SK-N-SH (cell line): ENCODE measurements at regions not wholly inside any gene's neighbourhood (a gene's known extent, or its start where the extent isn't known, plus 50 kb on each side); places are given as distances from the start of the nearest gene placed in this dataset.

Experiments used
- CTCF ChIA-PET: fragments of 300-600, 350-600 bp; formaldehyde crosslinking; extraction: SDS; loops from one replicate; lab custom pipeline; 2021; lab: Yijun Ruan, JAX
- POLR2A ChIA-PET: fragments of 350-600 bp; sonication (Branson Sonifier 250); formaldehyde crosslinking; extraction: SDS; loops from one replicate; lab custom pipeline; 2020; ENCODE audit warnings: antibody characterized with exemption, inconsistent platforms; lab: Yijun Ruan, JAX
- DNase-seq: peaks from one replicate; pipeline ENCODE4 v3.0.0; 2012
- H2AFZ ChIP-seq: fragments of 200-600 bp; sonication (generic); 2 replicates; pipeline ENCODE4 v1.8.1; 2016; ENCODE audit warnings: antibody characterized with exemption, mild to moderate bottlenecking, low read depth
- H3F3A ChIP-seq: fragments of 200-600 bp; sonication (generic); replicated peaks from 2 replicates; pipeline ENCODE3; 2016; ENCODE audit warnings: antibody characterized with exemption, mild to moderate bottlenecking; ENCODE audit not compliant: insufficient read depth
- H3K27ac ChIP-seq, 2 experiments: fragments of 200-500 bp in 1 of 2; fragments of 200-600 bp in 1 of 2; sonication (Bioruptor generic) in 1 of 2; sonication (generic), shearing (Covaris generic) in 1 of 2; 2 replicates each; pipeline versions ENCODE4 v1.5.1 to v1.6.1; 2014 to 2016; ENCODE audit warnings: low read depth in 2 of 2, inconsistent platforms in 1 of 2, low read length in 1 of 2, mild to moderate bottlenecking in 1 of 2, mixed read lengths in 1 of 2
- H3K27me3 ChIP-seq: fragments of 200-600 bp; sonication (generic), shearing (Covaris generic); 2 replicates; pipeline ENCODE4 v1.6.1; 2016; ENCODE audit warnings: mixed run types; ENCODE audit not compliant: insufficient read depth
- H3K36me3 ChIP-seq, 2 experiments: fragments of 200-500 bp in 1 of 2; fragments of 200-600 bp in 1 of 2; sonication (Bioruptor generic) in 1 of 2; sonication (generic) in 1 of 2; replicated peaks in 1 of 2; 2 replicates each; pipeline versions ENCODE3 to v1.5.1; 2014 to 2016; ENCODE audit warnings: low read length in 1 of 2, mild to moderate bottlenecking in 1 of 2; ENCODE audit not compliant: insufficient read depth in 2 of 2, control insufficient read depth in 1 of 2
- H3K4me1 ChIP-seq, 2 experiments: fragments of 200-500 bp in 1 of 2; fragments of 200-600 bp in 1 of 2; sonication (Bioruptor generic) in 1 of 2; sonication (generic), shearing (Covaris generic) in 1 of 2; 2 replicates each; pipeline versions ENCODE4 v1.5.1 to v1.6.1; 2014 to 2016; ENCODE audit warnings: low read depth in 1 of 2, low read length in 1 of 2, mixed run types in 1 of 2; ENCODE audit not compliant: insufficient read depth in 2 of 2, control insufficient read depth in 1 of 2
- H3K4me2 ChIP-seq: fragments of 200-600 bp; sonication (generic), shearing (Covaris generic); 2 replicates; pipeline ENCODE4 v1.6.1; 2017; ENCODE audit warnings: mixed run types
- H3K4me3 ChIP-seq, 2 experiments: fragments of 200-500 bp in 1 of 2; fragments of 200-600 bp in 1 of 2; sonication (Bioruptor generic) in 1 of 2; sonication (generic), shearing (Covaris generic) in 1 of 2; 2 replicates each; pipeline versions ENCODE4 v1.5.1 to v1.8.1; 2014 to 2016; ENCODE audit warnings: low read depth in 2 of 2, inconsistent platforms in 1 of 2, low read length in 1 of 2, mild to moderate bottlenecking in 1 of 2, mixed read lengths in 1 of 2, moderate library complexity in 1 of 2
- H3K79me2 ChIP-seq: fragments of 200-600 bp; sonication (generic); 2 replicates; pipeline ENCODE4 v1.8.1; 2017; ENCODE audit warnings: mild to moderate bottlenecking; ENCODE audit not compliant: insufficient read depth
- H3K9ac ChIP-seq: fragments of 200-600 bp; sonication (generic); 2 replicates; pipeline ENCODE4 v1.6.1; 2017; ENCODE audit warnings: mixed run types
- H3K9me2 ChIP-seq: fragments of 200-600 bp; sonication (generic); 2 replicates; pipeline ENCODE4 v1.6.1; 2017; ENCODE audit warnings: mixed run types
- H3K9me3 ChIP-seq: fragments of 200-600 bp; sonication (generic); 2 replicates; pipeline ENCODE4 v1.6.1; 2017; ENCODE audit warnings: mixed run types, mild to moderate bottlenecking, moderate library complexity
- H4K20me1 ChIP-seq: fragments of 200-600 bp; sonication (generic); 2 replicates; pipeline ENCODE4 v1.6.1; 2017; ENCODE audit warnings: mild to moderate bottlenecking, mixed run types; ENCODE audit not compliant: insufficient read depth
- CTCF ChIP-seq: fragments of 200-600 bp; sonication (generic); IDR thresholded peaks from 2 replicates; pipeline ENCODE4 v1.6.1; 2017; ENCODE audit warnings: antibody characterized with exemption, mild to moderate bottlenecking, moderate library complexity
- ELF1 ChIP-seq: IDR thresholded peaks from 2 replicates; pipeline ENCODE4 v1.4.0; 2012
- GABPA ChIP-seq: IDR thresholded peaks from 2 replicates; pipeline ENCODE4 v1.4.0; 2012; ENCODE audit warnings: low read depth, mild to moderate bottlenecking
- JUND ChIP-seq: IDR thresholded peaks from 2 replicates; pipeline ENCODE4 v1.4.0; 2012
- NRF1 ChIP-seq: IDR thresholded peaks from 2 replicates; pipeline ENCODE4 v1.6.1; 2012; ENCODE audit warnings: low read depth, mild to moderate bottlenecking, low read length
- POLR2AphosphoS5 ChIP-seq: IDR thresholded peaks from 2 replicates; pipeline ENCODE4 v1.6.1; 2012; ENCODE audit warnings: low read depth, low read length
- RFX5 ChIP-seq: IDR thresholded peaks from 2 replicates; pipeline ENCODE4 v1.6.1; 2012; ENCODE audit warnings: mild to moderate bottlenecking, improper control_type of control experiment, low read length
- RXRA ChIP-seq: IDR thresholded peaks from 2 replicates; pipeline ENCODE4 v1.4.0; 2012; ENCODE audit warnings: low read depth, mild to moderate bottlenecking, borderline replicate concordance
- ZBTB33 ChIP-seq: IDR thresholded peaks from 2 replicates; pipeline ENCODE4 v1.4.0; 2012; ENCODE audit warnings: low read depth, borderline replicate concordance
- WGBS: methylation state at CpG from one replicate; pipeline ENCODE4 v1.1.6; 2017; ENCODE audit warnings: low lambda C conversion rate; 5-methylcytosine and 5-hydroxymethylcytosine counted together
- TF ChIP-seq, protein P1 (sequence below): IDR thresholded peaks from 2 replicates; pipeline ENCODE4; 2012

DNA sequence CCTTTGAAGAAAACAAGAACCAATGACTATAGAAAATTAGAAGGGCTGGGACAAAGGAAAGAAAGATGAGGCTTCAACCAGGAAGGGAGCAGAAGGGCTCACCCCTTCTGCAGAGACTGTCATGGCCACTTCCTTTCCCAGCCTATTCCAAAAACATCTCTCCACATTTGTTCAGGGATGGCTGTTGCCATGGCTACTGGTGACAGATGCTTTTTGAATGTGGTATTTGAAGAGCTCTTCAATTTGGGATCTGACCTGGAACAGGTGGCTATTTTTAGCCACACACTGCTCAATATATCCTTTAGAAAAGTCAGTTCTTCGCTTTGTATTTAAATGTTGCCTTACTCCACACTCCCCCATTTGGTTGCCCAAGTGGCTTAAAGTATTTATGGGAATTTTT is 64.1 kb upstream of the LCLAT1 start:
- WGBS = 13% methylated on average over 1 of the region's 1 CpG

More for the DNA sequence above, 64.1 kb upstream of the LCLAT1 start:
- no peaks in the 10 kb centered on the region for H3F3A ChIP-seq
- no peaks in the 10 kb centered on the region for H3K9me2 ChIP-seq
- no peak for DNase-seq
- no peaks in the 10 kb centered on the region for H3K79me2 ChIP-seq
- no peak overlapping the region for H3K4me2 ChIP-seq
- H3K36me3 ChIP-seq = no peaks in the 10 kb centered on the region
- ChIA-PET CTCF (interaction anchor here (0.8 to 1.4 kb wide), 3 partner anchors 11 to 175 kb away, joined by 3 read pairs; no protein-coding TSS in a partner anchor), POLR2A (no interaction called here)
- H3K9me3 ChIP-seq = no peaks in the 10 kb centered on the region
- no peaks in the 10 kb centered on the region for H3K4me1 ChIP-seq
- TF ChIP-seq RFX5 = no peak
- TF ChIP-seq NRF1 = no peak
- no peak for TF ChIP-seq POLR2AphosphoS5
- no peak for TF ChIP-seq CTCF
- no peak for TF ChIP-seq GABPA
- TF ChIP-seq, protein P1, sequence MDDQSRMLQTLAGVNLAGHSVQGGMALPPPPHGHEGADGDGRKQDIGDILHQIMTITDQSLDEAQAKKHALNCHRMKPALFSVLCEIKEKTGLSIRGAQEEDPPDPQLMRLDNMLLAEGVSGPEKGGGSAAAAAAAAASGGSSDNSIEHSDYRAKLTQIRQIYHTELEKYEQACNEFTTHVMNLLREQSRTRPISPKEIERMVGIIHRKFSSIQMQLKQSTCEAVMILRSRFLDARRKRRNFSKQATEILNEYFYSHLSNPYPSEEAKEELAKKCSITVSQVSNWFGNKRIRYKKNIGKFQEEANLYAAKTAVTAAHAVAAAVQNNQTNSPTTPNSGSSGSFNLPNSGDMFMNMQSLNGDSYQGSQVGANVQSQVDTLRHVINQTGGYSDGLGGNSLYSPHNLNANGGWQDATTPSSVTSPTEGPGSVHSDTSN = no peak
- TF ChIP-seq JUND = no peak
- TF ChIP-seq ELF1 = no peak
- no peak for TF ChIP-seq ZBTB33
- no peak for TF ChIP-seq RXRA
- H4K20me1 ChIP-seq = no peaks in the 10 kb centered on the region
- H3K27me3 ChIP-seq = no peaks in the 10 kb centered on the region
- no peak overlapping the region for H3K9ac ChIP-seq
- no peak overlapping the region for H3K4me3 ChIP-seq
- no peak overlapping the region for H3K27ac ChIP-seq
- H2AFZ ChIP-seq = no peak overlapping the region
